Kidney tubule cell (primary cell): ENCODE measurements at regions not wholly inside any gene's neighbourhood (a gene's known extent, or its start where the extent isn't known, plus 50 kb on each side); places are given as distances from the start of the nearest gene placed in this dataset.

Source experiments
- DNase-seq: peaks from one replicate; pipeline ENCODE4 v3.0.0-alpha.2; 2018; ENCODE audit warnings: low spot score

GRCh38 chr15:79186616-79187015, 95.9 kb upstream of the ANKRD34C start:
- DNase-seq, result no peak

GRCh38 chr15:79185199-79185598, 94.6 kb upstream of the RASGRF1 start:
- no peak for DNase-seq

- peak; percentile 62 for DNase-seq
Measured at GRCh38 chr15:79184465-79184892, 93.9 kb upstream of the RASGRF1 start.

- DNase-seq, result no peak
Measured at GRCh38 chr15:79180318-79180717, 89.7 kb upstream of the RASGRF1 start.

DNA sequence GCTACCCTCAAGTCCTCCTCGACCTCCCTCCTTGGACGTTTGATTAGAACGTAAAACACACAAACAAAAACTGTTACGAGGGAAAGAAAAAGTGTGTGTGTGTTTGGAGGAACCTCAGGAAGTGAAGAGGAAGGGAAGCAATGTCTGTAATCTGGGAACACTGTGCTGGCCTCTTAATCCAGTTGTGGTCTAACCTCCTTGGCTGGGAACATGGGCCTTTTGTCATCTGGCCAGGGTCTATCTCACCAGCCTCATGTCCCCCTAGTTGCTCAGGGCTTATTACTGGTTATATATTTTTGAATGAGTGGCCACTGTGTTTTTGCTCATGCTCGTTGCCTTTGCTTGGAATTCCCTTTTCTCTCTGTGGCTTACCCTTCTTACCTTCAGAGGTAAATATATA, 89.0 kb upstream of the RASGRF1 start:
- DNase-seq, result no peak

GRCh38 chr15:79179108-79179561, 88.6 kb upstream of the RASGRF1 start:
- peak; percentile 79 for DNase-seq

GRCh38 chr15:79178594-79178993, 88.0 kb upstream of the RASGRF1 start:
- DNase-seq, result no peak

GRCh38 chr15:79176151-79176550, 85.6 kb upstream of the RASGRF1 start:
- no peak for DNase-seq

- no peak for DNase-seq
Measured at GRCh38 chr15:79172801-79173460, 82.4 kb upstream of the RASGRF1 start.

- DNase-seq, result peak; percentile 45
Measured at GRCh38 chr15:79172032-79172481, 81.5 kb upstream of the RASGRF1 start.

DNA sequence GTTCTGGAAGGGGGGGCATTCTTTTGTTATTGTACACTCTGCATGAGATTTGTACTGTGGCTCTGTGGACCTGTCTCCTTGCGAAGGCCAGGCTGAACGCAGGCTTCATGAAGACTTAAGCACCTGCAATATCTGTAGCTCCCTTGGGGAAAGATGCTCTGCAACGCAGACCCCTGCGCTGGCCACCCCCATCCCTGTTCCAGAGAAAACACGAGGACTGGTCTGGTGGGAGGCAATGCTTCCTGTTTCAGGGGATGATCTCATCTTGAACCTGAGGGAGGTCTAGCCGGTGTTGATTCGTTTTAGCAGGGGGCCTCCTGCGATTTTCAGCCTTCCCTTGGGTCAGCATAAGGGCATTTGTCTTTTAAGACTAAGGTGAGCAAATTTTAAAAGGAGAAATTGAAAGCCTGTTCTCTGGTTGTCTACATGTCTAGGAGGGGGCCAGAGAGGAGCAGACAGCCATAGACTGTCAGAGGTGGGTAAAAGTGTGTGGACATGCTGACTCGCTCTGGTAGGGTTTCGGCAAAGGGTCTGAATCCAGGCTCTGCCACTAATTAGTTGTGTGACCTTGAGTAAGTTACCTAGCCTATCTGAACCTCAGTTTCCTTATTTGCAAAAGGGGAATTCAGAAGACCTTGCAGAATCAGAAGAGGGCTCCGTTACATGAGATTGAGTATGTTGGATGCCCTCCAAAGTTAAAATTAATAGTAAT, 80.9 kb upstream of the RASGRF1 start:
- DNase-seq, result no peak

DNA sequence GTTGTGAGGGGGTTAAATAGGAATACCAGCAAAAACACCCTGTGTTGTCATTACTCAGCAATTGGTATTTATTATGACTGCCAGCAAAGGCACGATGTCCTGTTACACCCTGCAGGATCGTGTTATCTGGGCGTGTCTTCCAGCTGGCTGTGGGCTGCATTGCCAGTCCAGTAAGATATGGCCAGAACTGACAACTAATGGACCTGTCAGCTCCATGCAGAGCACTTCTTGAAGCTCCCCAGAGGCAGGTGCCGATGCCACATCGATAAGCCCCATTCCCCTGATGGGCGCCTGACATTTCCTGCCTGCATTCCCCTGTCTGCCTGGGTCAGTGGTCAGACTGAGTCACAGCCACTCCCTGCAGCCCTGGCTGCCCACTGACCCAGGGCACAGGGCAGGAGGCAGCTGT, 79.7 kb upstream of the RASGRF1 start:
- DNase-seq, result peak; percentile 85

DNA sequence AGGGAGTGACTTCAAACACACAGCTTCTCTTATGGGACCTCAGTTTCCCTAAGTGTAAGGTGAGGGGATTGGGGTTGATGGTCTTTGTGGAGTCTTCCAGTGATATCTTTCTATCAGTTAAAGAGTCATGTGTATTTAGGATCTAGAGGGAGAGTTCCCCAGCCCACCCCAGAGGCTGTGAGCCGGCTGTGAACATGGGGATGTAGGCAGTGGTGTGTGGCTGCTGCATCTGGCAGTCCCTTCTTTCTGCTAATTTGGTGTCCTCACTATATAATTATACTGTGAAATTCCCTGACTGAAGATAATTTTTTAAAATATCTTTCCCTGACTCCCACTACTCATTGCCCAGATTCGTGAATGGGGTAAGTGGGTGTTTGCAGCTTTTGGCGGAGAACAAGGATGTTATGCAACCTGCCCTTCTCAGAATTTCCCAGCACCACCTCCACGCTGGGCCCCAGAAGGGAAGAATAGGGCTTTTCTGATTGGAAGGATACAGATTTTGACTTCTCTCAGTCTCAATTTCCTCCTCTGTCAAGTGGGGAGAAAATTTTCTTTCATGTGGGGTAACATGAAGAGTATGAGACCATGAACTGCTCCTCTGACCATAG, 79.0 kb upstream of the RASGRF1 start:
- DNase-seq, result no peak

- DNase-seq, result peak; percentile 93
Measured at GRCh38 chr15:79168922-79169456, 78.4 kb upstream of the RASGRF1 start.

- DNase-seq, result no peak
Measured at GRCh38 chr15:79167776-79168175, 77.2 kb upstream of the RASGRF1 start.

DNA sequence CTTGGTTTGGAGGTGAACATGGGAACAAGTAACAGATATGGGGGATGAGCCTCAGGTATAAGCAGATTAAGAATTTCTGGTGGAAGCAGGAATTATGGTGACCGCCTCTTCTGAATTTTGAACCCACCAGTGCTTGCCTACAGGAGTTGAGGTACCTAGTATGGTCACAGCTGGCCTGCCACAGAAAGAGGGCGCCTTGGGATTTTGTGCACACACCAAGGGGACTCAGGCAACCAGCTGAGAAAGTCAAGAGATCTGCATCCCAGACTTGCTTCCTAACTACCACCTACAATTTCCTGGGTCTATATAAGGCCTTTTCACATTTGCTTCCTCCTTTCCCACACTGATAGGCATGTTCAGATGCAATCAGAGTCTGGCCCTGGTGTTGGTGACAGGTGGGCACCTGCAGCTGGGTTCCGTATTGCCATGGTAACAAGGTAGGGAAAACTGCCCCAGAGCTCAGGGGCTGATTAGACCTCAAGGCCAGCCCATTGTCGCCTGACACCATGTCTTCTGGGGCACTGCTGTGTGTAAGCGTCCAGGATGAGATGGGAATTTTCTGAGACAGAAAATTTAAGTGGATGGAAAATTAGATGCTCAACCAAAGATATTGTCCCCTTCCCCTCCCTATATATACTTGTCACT, 75.9 kb upstream of the RASGRF1 start:
- DNase-seq, result no peak

DNA sequence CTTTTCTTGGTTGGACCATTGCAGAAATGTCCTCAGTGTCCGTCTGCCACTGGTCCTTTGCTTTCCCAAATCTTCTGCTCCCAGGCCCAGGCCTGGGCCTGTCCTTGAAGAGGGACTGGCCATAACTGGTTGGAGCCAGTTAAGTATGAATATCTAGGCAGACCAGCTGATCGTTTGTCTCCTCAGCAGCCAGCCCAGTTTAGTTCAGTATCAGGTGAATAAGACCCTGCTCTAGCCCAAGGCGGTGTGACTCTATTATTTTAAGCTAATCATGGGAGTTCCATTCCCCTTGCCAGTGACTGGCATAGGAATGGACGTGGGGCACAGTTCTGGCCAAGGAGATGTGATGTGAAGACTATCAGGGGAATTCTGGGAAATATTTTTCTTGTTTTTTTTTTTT, 73.9 kb upstream of the RASGRF1 start:
- DNase-seq, result no peak

DNA sequence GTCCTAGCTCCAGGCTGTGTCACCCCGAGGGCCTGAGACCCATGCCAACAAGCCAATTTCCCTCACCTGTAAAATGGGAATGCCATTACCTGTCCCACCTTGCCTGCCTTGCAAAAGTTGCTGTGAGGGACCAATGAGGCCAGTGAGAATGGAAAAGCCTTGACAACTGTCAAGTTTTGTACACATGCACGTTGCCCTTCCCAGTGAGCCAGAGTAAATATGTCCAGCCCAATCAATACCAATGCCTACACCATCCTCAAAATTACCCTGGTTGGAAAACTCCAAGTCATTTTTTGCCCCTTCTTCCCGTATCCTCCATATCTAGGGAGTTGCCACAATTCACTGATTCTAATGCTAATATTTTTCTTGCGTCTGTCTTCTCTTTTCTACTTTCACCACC, 73.5 kb upstream of the RASGRF1 start:
- DNase-seq, result no peak

GRCh38 chr15:79163395-79163794, 72.8 kb upstream of the RASGRF1 start:
- no peak for DNase-seq

DNA sequence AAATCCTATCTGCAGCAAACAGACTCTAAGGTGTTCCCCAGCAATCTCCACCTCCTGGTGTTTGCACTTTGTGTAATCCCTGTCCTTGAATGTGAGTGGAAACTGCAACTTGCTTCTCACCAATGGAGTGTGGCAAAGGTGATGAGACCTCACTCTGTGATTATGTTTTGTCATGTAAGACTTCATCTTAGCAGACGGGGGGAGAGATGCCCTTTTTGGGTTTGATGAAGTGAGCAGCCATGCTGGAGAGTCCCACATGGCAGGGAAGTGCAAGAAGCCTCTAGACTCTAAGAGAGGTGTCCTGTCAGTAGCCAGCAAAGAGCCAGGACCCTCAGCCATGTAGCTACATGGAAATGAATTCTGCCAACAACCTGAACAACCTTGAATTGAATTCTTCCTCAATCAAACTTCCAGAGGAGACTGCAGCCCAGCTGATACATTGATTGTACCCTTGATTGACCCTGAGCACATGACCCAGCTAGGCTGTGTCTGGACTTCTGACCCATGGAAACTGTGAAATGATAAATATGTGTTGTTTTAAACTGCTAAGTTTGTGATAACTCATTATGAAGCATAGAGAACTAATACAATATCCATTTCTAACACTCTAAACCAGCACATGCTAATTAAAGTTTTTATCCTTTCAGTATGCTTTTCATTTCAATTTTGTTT, 71.4 kb upstream of the RASGRF1 start:
- no peak for DNase-seq

- DNase-seq, result peak; percentile 84
Measured at GRCh38 chr15:79160211-79160610, 69.6 kb upstream of the RASGRF1 start.
